ENCODE measurements at regions not wholly inside any gene's neighbourhood (a gene's known extent, or its start where the extent isn't known, plus 50 kb on each side); places are given as distances from the start of the nearest gene placed in this dataset.
"Not testable (repeated sequence)": the region's sequence is repeated elsewhere in the genome, so short reads cannot be mapped to it uniquely, and the experiment has no call there.

DNA sequence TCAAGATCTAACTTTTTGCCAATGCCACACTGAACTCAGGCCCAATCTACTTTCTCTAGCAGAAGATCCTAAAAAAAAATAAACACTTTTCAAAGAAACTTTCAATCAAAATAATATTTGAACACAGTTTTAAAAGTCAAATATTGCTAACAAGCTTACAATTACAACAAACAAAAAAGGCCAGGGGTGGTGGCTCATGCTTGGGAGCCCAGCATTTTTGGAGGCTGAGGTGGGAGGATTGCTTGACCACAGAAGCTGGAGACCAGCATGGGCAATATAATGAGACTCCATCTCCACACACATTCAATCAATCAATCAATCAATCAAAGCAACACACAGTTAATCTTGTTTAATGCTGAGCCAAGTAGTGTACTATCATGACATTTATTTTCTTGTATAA is 149.2 kb downstream of the CYP26A1 start:
- no peak for DNase-seq (ENCODE audit: low spot score, unreplicated experiment)
- TF ChIP-seq, protein P1, sequence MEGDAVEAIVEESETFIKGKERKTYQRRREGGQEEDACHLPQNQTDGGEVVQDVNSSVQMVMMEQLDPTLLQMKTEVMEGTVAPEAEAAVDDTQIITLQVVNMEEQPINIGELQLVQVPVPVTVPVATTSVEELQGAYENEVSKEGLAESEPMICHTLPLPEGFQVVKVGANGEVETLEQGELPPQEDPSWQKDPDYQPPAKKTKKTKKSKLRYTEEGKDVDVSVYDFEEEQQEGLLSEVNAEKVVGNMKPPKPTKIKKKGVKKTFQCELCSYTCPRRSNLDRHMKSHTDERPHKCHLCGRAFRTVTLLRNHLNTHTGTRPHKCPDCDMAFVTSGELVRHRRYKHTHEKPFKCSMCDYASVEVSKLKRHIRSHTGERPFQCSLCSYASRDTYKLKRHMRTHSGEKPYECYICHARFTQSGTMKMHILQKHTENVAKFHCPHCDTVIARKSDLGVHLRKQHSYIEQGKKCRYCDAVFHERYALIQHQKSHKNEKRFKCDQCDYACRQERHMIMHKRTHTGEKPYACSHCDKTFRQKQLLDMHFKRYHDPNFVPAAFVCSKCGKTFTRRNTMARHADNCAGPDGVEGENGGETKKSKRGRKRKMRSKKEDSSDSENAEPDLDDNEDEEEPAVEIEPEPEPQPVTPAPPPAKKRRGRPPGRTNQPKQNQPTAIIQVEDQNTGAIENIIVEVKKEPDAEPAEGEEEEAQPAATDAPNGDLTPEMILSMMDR (IDR thresholded peaks at IDR 0.05; ENCODE audit: unreplicated experiment), result no peak
- peaks cover 3% of the 10 kb centered on the region for H3K4me1 Mint-ChIP-seq (ENCODE audit: low read depth)
- H3K27me3 Mint-ChIP-seq, result no peaks in the 10 kb centered on the region
- H3K27ac Mint-ChIP-seq, result no peak overlapping the region
- no peak overlapping the region for H3K4me3 Mint-ChIP-seq (ENCODE audit: low read depth)
- H3K9me3 Mint-ChIP-seq (ENCODE audit: low read depth), result peaks cover 9% of the 10 kb centered on the region
- no peaks in the 10 kb centered on the region for H3K36me3 Mint-ChIP-seq (ENCODE audit: insufficient read depth)

DNA sequence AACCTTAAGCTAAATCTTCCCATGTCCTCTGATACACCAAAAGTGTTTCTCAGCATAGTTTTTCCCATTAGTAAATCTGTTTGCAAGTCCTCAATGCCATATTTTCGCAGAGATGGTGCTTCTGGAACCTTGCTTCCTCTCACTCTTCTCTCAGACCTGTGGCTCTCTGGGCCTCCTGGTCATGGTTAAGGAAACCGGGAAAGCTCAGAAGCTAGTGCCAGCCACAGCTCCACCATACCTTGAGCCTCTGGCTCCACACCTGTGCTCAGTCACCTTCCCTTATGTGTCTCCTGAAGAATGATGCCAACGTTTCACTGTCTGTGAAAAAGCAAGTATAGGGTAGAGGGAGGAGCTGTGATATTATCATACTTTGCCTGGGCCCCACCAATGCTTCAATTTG is 149.6 kb downstream of the CYP26A1 start:
- no peaks in the 10 kb centered on the region for H3K27me3 Mint-ChIP-seq
- H3K27ac Mint-ChIP-seq, result no peak overlapping the region
- peaks cover 3% of the 10 kb centered on the region for H3K4me1 Mint-ChIP-seq (ENCODE audit: low read depth)
- TF ChIP-seq, protein P1 (IDR thresholded peaks at IDR 0.05; ENCODE audit: unreplicated experiment), result no peak
- no peaks in the 10 kb centered on the region for H3K36me3 Mint-ChIP-seq (ENCODE audit: insufficient read depth)
- H3K4me3 Mint-ChIP-seq (ENCODE audit: low read depth), result no peak overlapping the region
- no peak for DNase-seq (ENCODE audit: low spot score, unreplicated experiment)
- H3K9me3 Mint-ChIP-seq (ENCODE audit: low read depth), result peaks cover 9% of the 10 kb centered on the region

DNA sequence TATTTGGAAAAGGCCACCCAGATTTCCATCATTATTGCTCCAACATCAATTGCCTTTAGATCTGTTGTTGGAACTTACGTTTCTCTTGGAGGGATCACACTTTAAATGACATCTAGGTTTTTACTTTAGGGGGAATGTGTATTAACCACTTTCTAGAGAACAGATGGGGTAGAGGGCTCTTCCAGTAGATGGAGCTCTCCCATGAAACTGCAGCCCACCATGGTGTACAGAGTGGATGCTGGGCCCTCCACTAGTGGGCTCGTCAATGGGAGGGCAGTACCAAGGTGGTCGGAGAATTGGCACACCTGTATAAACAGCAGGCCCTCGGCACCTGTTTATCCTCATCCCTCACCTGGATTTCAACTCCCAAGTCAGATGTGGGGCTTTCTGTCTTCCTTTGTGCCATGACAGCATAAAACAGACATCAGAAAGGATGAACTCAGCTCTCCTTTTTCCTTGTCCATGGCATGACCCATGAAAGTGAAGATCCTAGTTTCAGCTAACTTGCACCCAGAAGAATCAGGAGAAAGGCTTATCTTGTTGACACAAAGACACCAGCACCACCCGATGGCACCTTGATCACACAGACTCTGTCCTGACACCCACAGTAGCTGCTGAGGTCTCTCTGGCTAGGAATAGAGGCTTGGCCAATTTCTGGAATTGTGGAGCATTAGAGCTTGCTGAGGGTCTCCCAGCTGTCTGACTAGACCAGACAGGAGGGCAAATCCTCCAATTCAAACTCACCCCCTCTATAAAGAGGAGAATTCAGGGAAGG is 150.5 kb downstream of the CYP26A1 start:
- H3K4me3 Mint-ChIP-seq (ENCODE audit: low read depth), result no peak overlapping the region
- DNase-seq (ENCODE audit: low spot score, unreplicated experiment), result no peak
- no peaks in the 10 kb centered on the region for H3K27me3 Mint-ChIP-seq
- no peaks in the 10 kb centered on the region for H3K36me3 Mint-ChIP-seq (ENCODE audit: insufficient read depth)
- peaks cover 2% of the 10 kb centered on the region for H3K4me1 Mint-ChIP-seq (ENCODE audit: low read depth)
- TF ChIP-seq, protein P1 (IDR thresholded peaks at IDR 0.05; ENCODE audit: unreplicated experiment), result no peak
- H3K9me3 Mint-ChIP-seq (ENCODE audit: low read depth), result peaks cover 9% of the 10 kb centered on the region
- no peak overlapping the region for H3K27ac Mint-ChIP-seq

DNA sequence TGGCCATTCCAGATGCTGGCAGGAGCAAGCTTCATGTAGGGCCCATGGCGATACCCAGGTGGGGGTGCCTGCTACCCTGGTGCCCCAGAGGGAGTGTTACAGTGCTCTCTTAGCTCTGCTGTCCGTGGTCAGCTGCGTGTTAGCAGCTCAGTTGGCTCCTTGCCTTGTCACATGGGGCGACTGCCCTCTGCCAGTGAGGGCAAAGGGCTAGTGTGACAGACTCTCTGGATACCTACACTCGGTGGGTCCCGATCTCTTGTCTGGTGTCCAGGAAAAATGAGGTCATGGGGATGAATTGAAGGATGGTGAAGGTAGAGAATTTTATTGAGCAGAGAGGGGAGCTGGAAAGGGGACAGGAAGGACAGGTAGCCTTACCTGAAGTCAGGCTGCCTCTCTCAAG is 152.2 kb downstream of the CYP26A1 start:
- DNase-seq (ENCODE audit: low spot score, unreplicated experiment), result no peak
- H3K27me3 Mint-ChIP-seq, result no peaks in the 10 kb centered on the region
- TF ChIP-seq, protein P1 (IDR thresholded peaks at IDR 0.05; ENCODE audit: unreplicated experiment), result no peak

DNA sequence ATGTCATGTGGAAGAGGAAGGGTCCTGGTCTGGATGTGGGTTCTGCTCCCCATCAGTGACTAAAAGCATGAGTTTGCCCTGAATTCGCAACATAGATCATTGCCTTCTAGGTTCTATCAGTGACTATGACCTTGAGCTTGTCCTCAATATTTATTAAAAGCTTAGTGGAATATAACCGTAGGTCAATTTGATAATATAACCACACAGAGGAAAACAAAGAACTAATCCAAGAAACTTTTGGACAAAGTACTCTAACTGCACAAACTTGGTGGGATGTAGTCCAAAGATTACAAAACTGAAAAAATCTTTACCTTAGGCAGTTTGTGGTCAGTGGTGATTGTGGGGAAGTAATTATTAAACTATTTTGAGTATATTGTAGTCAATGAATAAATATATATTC is 152.9 kb downstream of the CYP26A1 start:
- TF ChIP-seq, protein P1 (IDR thresholded peaks at IDR 0.05; ENCODE audit: unreplicated experiment), result no peak
- no peaks in the 10 kb centered on the region for H3K36me3 Mint-ChIP-seq (ENCODE audit: insufficient read depth)
- no peaks in the 10 kb centered on the region for H3K27me3 Mint-ChIP-seq
- no peak overlapping the region for H3K4me3 Mint-ChIP-seq (ENCODE audit: low read depth)
- H3K9me3 Mint-ChIP-seq (ENCODE audit: low read depth), result peaks cover 9% of the 10 kb centered on the region
- peaks cover 2% of the 10 kb centered on the region for H3K4me1 Mint-ChIP-seq (ENCODE audit: low read depth)
- H3K27ac Mint-ChIP-seq, result no peak overlapping the region
- DNase-seq (ENCODE audit: low spot score, unreplicated experiment), result no peak

More for the DNA sequence above, 152.2 kb downstream of the CYP26A1 start:
- peaks cover 9% of the 10 kb centered on the region for H3K9me3 Mint-ChIP-seq (ENCODE audit: low read depth)
- H3K4me3 Mint-ChIP-seq (ENCODE audit: low read depth), result no peak overlapping the region
- no peaks in the 10 kb centered on the region for H3K36me3 Mint-ChIP-seq (ENCODE audit: insufficient read depth)
- peaks cover 2% of the 10 kb centered on the region for H3K4me1 Mint-ChIP-seq (ENCODE audit: low read depth)
- no peak overlapping the region for H3K27ac Mint-ChIP-seq

DNA sequence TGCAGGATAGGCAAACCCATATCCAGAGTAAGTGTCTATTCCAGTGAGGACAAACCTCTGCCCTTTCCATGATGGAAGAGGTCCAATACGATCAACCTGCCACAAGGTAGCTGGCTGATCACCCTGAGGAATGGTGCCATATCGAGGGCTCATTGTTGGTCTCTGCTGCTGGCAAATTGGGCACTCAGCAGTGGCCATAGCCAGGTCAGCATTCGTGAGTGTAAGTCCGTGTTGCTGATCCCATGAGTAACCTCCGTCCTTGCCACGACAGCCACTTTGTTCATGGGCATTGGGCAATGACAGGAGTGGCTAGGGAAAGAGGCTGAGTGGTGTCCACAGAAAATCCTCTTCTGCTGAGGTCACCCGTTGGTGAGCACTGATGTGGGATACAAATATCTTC is 156.9 kb downstream of the CYP26A1 start:
- H3K9me3 Mint-ChIP-seq (ENCODE audit: low read depth); H3K4me1 Mint-ChIP-seq (ENCODE audit: low read depth); H3K27me3 Mint-ChIP-seq; DNase-seq (ENCODE audit: low spot score, unreplicated experiment); H3K4me3 Mint-ChIP-seq (ENCODE audit: low read depth); H3K36me3 Mint-ChIP-seq (ENCODE audit: insufficient read depth); H3K27ac Mint-ChIP-seq: not testable (repeated sequence)

DNA sequence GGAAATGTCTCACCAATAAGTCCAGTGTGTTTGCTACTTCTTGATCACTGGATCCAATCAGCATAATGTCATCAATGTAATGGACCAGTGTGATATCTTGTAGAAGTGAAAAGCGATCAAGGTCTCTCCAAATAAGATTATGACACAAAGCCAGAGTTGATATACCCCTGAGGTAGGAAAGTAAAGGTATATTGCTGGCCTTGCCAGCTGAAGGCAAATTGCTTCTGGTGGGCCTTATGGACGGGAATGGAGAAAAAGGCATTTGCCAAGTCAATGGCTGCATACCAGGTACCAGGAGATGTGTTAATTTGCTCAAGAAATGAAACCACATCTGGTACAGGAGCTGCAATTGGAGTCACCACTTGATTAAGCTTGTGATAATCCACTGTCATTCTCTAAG is 158.5 kb downstream of the CYP26A1 start:
- H3K9me3 Mint-ChIP-seq (ENCODE audit: low read depth); H3K4me1 Mint-ChIP-seq (ENCODE audit: low read depth); H3K36me3 Mint-ChIP-seq (ENCODE audit: insufficient read depth); DNase-seq (ENCODE audit: low spot score, unreplicated experiment); H3K27me3 Mint-ChIP-seq; H3K4me3 Mint-ChIP-seq (ENCODE audit: low read depth); H3K27ac Mint-ChIP-seq: not testable (repeated sequence)

DNA sequence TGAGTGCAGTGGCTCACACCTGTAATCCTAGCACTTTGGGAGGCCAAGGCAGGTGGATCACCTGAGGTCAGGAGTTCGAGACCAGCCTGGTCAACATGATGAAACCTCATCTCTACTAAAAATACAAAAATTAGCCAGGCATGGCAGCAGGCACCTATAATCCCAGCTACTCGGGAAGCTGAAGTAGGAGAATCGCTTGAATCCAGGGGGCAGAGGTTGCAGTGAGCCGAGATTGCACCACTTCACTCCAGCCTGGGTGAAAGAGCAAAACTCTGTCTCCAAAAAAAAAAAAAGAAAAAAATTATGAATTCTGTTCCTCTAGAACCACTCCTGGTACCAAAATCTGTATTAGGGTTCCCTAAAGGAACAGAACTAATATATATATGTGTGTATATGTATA is 161.2 kb downstream of the CYP26A1 start:
- H3K4me1 Mint-ChIP-seq (ENCODE audit: low read depth); DNase-seq (ENCODE audit: low spot score, unreplicated experiment); H3K9me3 Mint-ChIP-seq (ENCODE audit: low read depth); H3K27me3 Mint-ChIP-seq; H3K36me3 Mint-ChIP-seq (ENCODE audit: insufficient read depth); H3K27ac Mint-ChIP-seq; H3K4me3 Mint-ChIP-seq (ENCODE audit: low read depth): not testable (repeated sequence)
